ENCODE measurements at regions not wholly inside any gene's neighbourhood (a gene's known extent, or its start where the extent isn't known, plus 50 kb on each side); places are given as distances from the start of the nearest gene placed in this dataset.

- TF ChIP-seq CTCF (IDR thresholded peaks at IDR 0.05): no peak
- H3K4me1 ChIP-seq (ENCODE audit: control insufficient read depth in 1 of 2, low read depth in 2 of 2): no peaks in the 10 kb centered on the region
- no peaks in the 10 kb centered on the region for H3K9me3 ChIP-seq
- no peak overlapping the region for H3K4me3 ChIP-seq
- DNase-seq (ENCODE audit: low spot score) (no peak), ATAC-seq (ENCODE audit: insufficient number of reproducible peaks, low FRiP score, low read depth) (no peak)
- H3K27ac ChIP-seq: no peak overlapping the region
- H3K27me3 ChIP-seq (replicated peaks; ENCODE audit: insufficient read depth): no peaks in the 10 kb centered on the region
- no peaks in the 10 kb centered on the region for H3K36me3 ChIP-seq
Measured at GRCh38 chr2:116456429-116456828, 1358.1 kb upstream of the DDX18 start.

- Histone ChIP-seq H3K27me3 (replicated peaks; ENCODE audit: insufficient read depth) (no peaks in the 10 kb centered on the region), H3K27ac (no peak overlapping the region), H3K4me1 (ENCODE audit: control insufficient read depth in 1 of 2, low read depth in 2 of 2) (no peaks in the 10 kb centered on the region), H3K36me3 (no peaks in the 10 kb centered on the region), H3K4me3 (no peak overlapping the region), H3K9me3 (no peaks in the 10 kb centered on the region)
- DNase-seq (ENCODE audit: low spot score): no peak
- ATAC-seq (ENCODE audit: insufficient number of reproducible peaks, low FRiP score, low read depth): no peak
- no peak for TF ChIP-seq CTCF (IDR thresholded peaks at IDR 0.05)
Measured at GRCh38 chr2:116467243-116467642, 1347.2 kb upstream of the DDX18 start.

- Histone ChIP-seq H3K36me3 (no peaks in the 10 kb centered on the region), H3K9me3 (no peaks in the 10 kb centered on the region), H3K4me1 (ENCODE audit: control insufficient read depth in 1 of 2, low read depth in 2 of 2) (no peaks in the 10 kb centered on the region), H3K4me3 (no peak overlapping the region), H3K27ac (no peak overlapping the region), H3K27me3 (replicated peaks; ENCODE audit: insufficient read depth) (no peaks in the 10 kb centered on the region)
- no peak for TF ChIP-seq CTCF (IDR thresholded peaks at IDR 0.05)
- DNase-seq (ENCODE audit: low spot score) (no peak), ATAC-seq (ENCODE audit: insufficient number of reproducible peaks, low FRiP score, low read depth) (no peak)
Measured at GRCh38 chr2:116477229-116477628, 1337.3 kb upstream of the DDX18 start.

- TF ChIP-seq CTCF (IDR thresholded peaks at IDR 0.05): no peak
Measured at GRCh38 chr2:116487336-116487735, 1327.2 kb upstream of the DDX18 start.

GRCh38 chr2:116489292-116489691 is 1325.2 kb upstream of the DDX18 start:
- TF ChIP-seq CTCF (IDR thresholded peaks at IDR 0.05): no peak
- peaks cover 13% of the 10 kb centered on the region for H3K9me3 ChIP-seq
- no peak overlapping the region for H3K27ac ChIP-seq
- no peak overlapping the region for H3K4me3 ChIP-seq
- H3K36me3 ChIP-seq: no peaks in the 10 kb centered on the region
- H3K27me3 ChIP-seq (replicated peaks; ENCODE audit: insufficient read depth): no peaks in the 10 kb centered on the region
- DNase-seq (ENCODE audit: low spot score) (no peak), ATAC-seq (ENCODE audit: insufficient number of reproducible peaks, low FRiP score, low read depth) (no peak)
- no peaks in the 10 kb centered on the region for H3K4me1 ChIP-seq (ENCODE audit: control insufficient read depth in 1 of 2, low read depth in 2 of 2)

More at GRCh38 chr2:116487336-116487735, 1327.2 kb upstream of the DDX18 start:
- Histone ChIP-seq H3K36me3 (no peaks in the 10 kb centered on the region), H3K9me3 (peaks cover 13% of the 10 kb centered on the region), H3K27me3 (replicated peaks; ENCODE audit: insufficient read depth) (no peaks in the 10 kb centered on the region), H3K4me3 (no peak overlapping the region), H3K27ac (no peak overlapping the region), H3K4me1 (ENCODE audit: control insufficient read depth in 1 of 2, low read depth in 2 of 2) (no peaks in the 10 kb centered on the region)
- DNase-seq (ENCODE audit: low spot score): no peak
- no peak for ATAC-seq (ENCODE audit: insufficient number of reproducible peaks, low FRiP score, low read depth)

All from thoracic aorta (tissue), 2 donors.